Small intestine (tissue), 7 donors: ENCODE measurements at regions not wholly inside any gene's neighbourhood (a gene's known extent, or its start where the extent isn't known, plus 50 kb on each side); places are given as distances from the start of the nearest gene placed in this dataset.

ENCODE experiments used
- DNase-seq, 2 donors: peaks; one replicate each; pipeline versions ENCODE4 v3.0.0 to v3.0.0-alpha.2; 2013
- FAIRE-seq: peaks from 2 replicates; lab custom pipeline; 2012; peaks lifted over from hg19 to GRCh38; lab: Jason Lieb, UNC
- H3K27ac ChIP-seq, 3 donors: one replicate each; pipeline ENCODE4 v1.5.1; 2013; ENCODE audit warnings: low read length in 2 of 3, mild to moderate bottlenecking in 2 of 3, control low read depth in 1 of 3, inconsistent platforms in 1 of 3, low read depth in 1 of 3, moderate library complexity in 1 of 3
- H3K27me3 ChIP-seq, 3 donors: one replicate each; pipeline ENCODE4 v1.6.1; 2013; ENCODE audit warnings: low read length in 3 of 3, inconsistent platforms in 1 of 3; ENCODE audit not compliant: control insufficient read depth in 3 of 3, insufficient read depth in 3 of 3
- H3K36me3 ChIP-seq, 3 donors: one replicate each; pipeline ENCODE4 v1.6.1; 2013; ENCODE audit warnings: low read length in 3 of 3, inconsistent platforms in 1 of 3, low read depth in 1 of 3, mild to moderate bottlenecking in 1 of 3, moderate library complexity in 1 of 3; ENCODE audit not compliant: control insufficient read depth in 3 of 3, insufficient read depth in 2 of 3
- H3K4me1 ChIP-seq, 3 donors: one replicate each; pipeline ENCODE4 v1.6.1; 2013; ENCODE audit warnings: low read length in 2 of 3, inconsistent platforms in 1 of 3, low read depth in 1 of 3, mild to moderate bottlenecking in 1 of 3, moderate library complexity in 1 of 3; ENCODE audit not compliant: control insufficient read depth in 3 of 3, insufficient read depth in 2 of 3
- H3K4me3 ChIP-seq, 3 donors: one replicate each; pipeline ENCODE4 v1.5.1; 2013; ENCODE audit warnings: low read length in 3 of 3, control low read depth in 1 of 3, inconsistent platforms in 1 of 3, low read depth in 1 of 3, mild to moderate bottlenecking in 1 of 3, moderate library complexity in 1 of 3
- H3K9me3 ChIP-seq, 2 donors: one replicate each; pipeline ENCODE4 v1.6.1; 2013; ENCODE audit warnings: low read depth in 1 of 2, low read length in 1 of 2; ENCODE audit not compliant: control insufficient read depth in 2 of 2, insufficient read depth in 1 of 2
- WGBS, 3 donors: extraction: QIAGEN DNeasy Blood & Tissue Kit; methylation state at CpG; one replicate each; pipeline ENCODE4 v1.1.7; 2013; 5-methylcytosine and 5-hydroxymethylcytosine counted together
- donor health status: healthy with polysubstance abuse.
- donor health status: control.
- donor health status: control.
- donor health status: Bipolar disorder and iron deficiency.
- donor health status: healthy.

DNA sequence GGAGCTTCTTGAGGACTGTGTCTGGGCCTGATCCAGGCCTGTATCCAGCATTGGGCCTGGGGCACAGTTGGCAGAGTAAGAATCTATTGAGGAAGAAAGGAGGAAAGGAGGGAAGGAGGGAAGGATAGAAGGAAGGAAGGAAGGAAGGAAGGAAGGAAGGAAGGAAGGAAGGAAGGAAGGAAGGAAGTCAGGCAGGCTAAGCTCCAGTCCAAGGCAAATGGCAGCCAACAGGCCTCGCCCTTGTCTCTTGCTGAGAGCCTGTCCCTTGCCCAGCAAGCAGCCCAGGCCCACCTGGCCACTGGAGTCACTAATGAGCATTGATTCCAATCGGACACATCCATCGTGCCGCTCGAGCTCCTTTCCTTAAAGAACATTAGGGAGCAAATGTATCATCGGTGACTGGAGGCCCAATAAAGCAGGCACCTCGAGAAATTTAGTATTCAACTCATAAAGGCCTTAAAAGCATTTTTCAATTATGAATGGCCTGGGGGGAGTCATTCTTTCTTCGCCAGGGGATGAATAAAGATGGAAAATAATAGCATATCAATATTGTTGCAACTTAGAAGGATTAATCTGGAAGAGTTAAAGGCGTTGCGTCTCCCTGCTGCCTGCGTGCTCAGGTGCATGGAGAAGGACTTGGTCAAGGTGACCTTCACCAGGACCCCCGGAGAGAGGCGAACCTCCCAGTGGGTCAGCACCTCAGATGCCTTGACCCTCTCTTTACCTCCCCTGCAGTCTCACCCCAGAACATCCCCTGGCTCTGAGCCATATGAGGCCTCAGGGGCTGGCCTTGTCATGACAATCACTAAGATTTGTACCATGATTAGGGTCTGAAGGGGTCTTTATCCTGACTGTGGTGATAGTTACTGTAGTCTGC lies 144.5 kb upstream of the RUNX3 start:
- no peak overlapping the region for H3K27ac ChIP-seq
- no peaks in the 10 kb centered on the region for H3K36me3 ChIP-seq
- no peaks in the 10 kb centered on the region for H3K4me1 ChIP-seq
- WGBS, 3 donors: 86 to 91% (median 87%) methylated on average over 13 of the region's 13 CpGs
- H3K27me3 ChIP-seq: no peaks in the 10 kb centered on the region
- peaks cover 0 to 8% of the 10 kb centered on the region in 2 donors for H3K9me3 ChIP-seq
- DNase-seq (no peak), FAIRE-seq (no peak)
- H3K4me3 ChIP-seq: no peak overlapping the region

- peaks cover 0 to 8% of the 10 kb centered on the region in 2 donors for H3K9me3 ChIP-seq
- no peak overlapping the region for H3K27ac ChIP-seq
- 69 to 81% (median 80%) methylated on average over 12 of the region's 12 CpGs for WGBS, 3 donors
- no peak overlapping the region for H3K4me3 ChIP-seq
- H3K4me1 ChIP-seq: no peaks in the 10 kb centered on the region
- no peaks in the 10 kb centered on the region for H3K36me3 ChIP-seq
- H3K27me3 ChIP-seq: no peaks in the 10 kb centered on the region
- DNase-seq: peak in 1 of 2 donors; percentile 7
- FAIRE-seq: no peak
Observed at GRCh38 chr1:25073640-25074270, 143.7 kb upstream of the RUNX3 start.

- no peak overlapping the region for H3K27ac ChIP-seq
- H3K4me3 ChIP-seq: no peak overlapping the region
- H3K9me3 ChIP-seq: peaks cover 0 to 2% of the 10 kb centered on the region in 2 donors
- no peaks in the 10 kb centered on the region for H3K4me1 ChIP-seq
- FAIRE-seq (no peak), DNase-seq (no peak)
- no peaks in the 10 kb centered on the region for H3K36me3 ChIP-seq
- no peaks in the 10 kb centered on the region for H3K27me3 ChIP-seq
- WGBS, 3 donors: 76 to 86% (median 79%) methylated on average over 5 of the region's 5 CpGs
Observed at GRCh38 chr1:25072461-25072860, 142.4 kb upstream of the RUNX3 start.

GRCh38 chr1:25068829-25069228 lies 138.8 kb upstream of the RUNX3 start:
- no peaks in the 10 kb centered on the region for H3K36me3 ChIP-seq
- H3K27ac ChIP-seq: no peak overlapping the region
- no peak overlapping the region for H3K4me3 ChIP-seq
- FAIRE-seq: no peak
- WGBS, 3 donors: 85 to 93% (median 90%) methylated on average over 4 of the region's 4 CpGs
- H3K27me3 ChIP-seq: peaks cover 0 to 4% (median 0%) of the 10 kb centered on the region in 3 donors
- H3K9me3 ChIP-seq: no peaks in the 10 kb centered on the region
- no peak for DNase-seq
- no peaks in the 10 kb centered on the region for H3K4me1 ChIP-seq

- no peak for FAIRE-seq
- Histone ChIP-seq H3K36me3 (no peaks in the 10 kb centered on the region), H3K27ac (no peak overlapping the region), H3K27me3 (peaks cover 0 to 4% (median 0%) of the 10 kb centered on the region in 3 donors), H3K9me3 (no peaks in the 10 kb centered on the region), H3K4me1 (no peaks in the 10 kb centered on the region), H3K4me3 (no peak overlapping the region)
- DNase-seq: no peak
- WGBS, 3 donors: 89 to 90% (median 89%) methylated on average over 6 of the region's 6 CpGs
Observed at GRCh38 chr1:25068316-25068715, 138.2 kb upstream of the RUNX3 start.

- peaks cover 0 to 4% (median 0%) of the 10 kb centered on the region in 3 donors for H3K27me3 ChIP-seq
- no peak for DNase-seq
- H3K36me3 ChIP-seq: no peaks in the 10 kb centered on the region
- no peak overlapping the region for H3K4me3 ChIP-seq
- FAIRE-seq: no peak
- no peak overlapping the region for H3K27ac ChIP-seq
- no peaks in the 10 kb centered on the region for H3K9me3 ChIP-seq
- WGBS, 3 donors: 82 to 86% (median 83%) methylated on average over 9 of the region's 9 CpGs
- H3K4me1 ChIP-seq: no peaks in the 10 kb centered on the region
Observed at GRCh38 chr1:25067518-25068251, 137.6 kb upstream of the RUNX3 start.

- Histone ChIP-seq H3K27ac (no peak overlapping the region), H3K27me3 (peaks cover 0 to 4% (median 0%) of the 10 kb centered on the region in 3 donors), H3K4me3 (no peak overlapping the region), H3K9me3 (no peaks in the 10 kb centered on the region), H3K4me1 (no peaks in the 10 kb centered on the region), H3K36me3 (no peaks in the 10 kb centered on the region)
- WGBS, 3 donors: 56 to 68% (median 67%) methylated on average over 12 of the region's 12 CpGs
- FAIRE-seq (no peak), DNase-seq (peak in 1 of 2 donors; percentile 9)
Observed at GRCh38 chr1:25066731-25067517, 136.8 kb upstream of the RUNX3 start.
